Jurkat, Clone E6-1 (cell line): ENCODE measurements at regions not wholly inside any gene's neighbourhood (a gene's known extent, or its start where the extent isn't known, plus 50 kb on each side); places are given as distances from the start of the nearest gene placed in this dataset.
"Not testable (repeated sequence)": the region's sequence is repeated elsewhere in the genome, so short reads cannot be mapped to it uniquely, and the experiment has no call there.

Source experiments
- DNase-seq: peaks from one replicate; pipeline ENCODE4 v3.0.0-alpha.2; 2011; ENCODE audit warnings: low read depth, low spot score
- H3K4me3 ChIP-seq: 2 replicates; pipeline ENCODE4 v1.5.1; 2011; ENCODE audit warnings: mild to moderate bottlenecking, low read length, control low read depth, moderate library complexity

DNA sequence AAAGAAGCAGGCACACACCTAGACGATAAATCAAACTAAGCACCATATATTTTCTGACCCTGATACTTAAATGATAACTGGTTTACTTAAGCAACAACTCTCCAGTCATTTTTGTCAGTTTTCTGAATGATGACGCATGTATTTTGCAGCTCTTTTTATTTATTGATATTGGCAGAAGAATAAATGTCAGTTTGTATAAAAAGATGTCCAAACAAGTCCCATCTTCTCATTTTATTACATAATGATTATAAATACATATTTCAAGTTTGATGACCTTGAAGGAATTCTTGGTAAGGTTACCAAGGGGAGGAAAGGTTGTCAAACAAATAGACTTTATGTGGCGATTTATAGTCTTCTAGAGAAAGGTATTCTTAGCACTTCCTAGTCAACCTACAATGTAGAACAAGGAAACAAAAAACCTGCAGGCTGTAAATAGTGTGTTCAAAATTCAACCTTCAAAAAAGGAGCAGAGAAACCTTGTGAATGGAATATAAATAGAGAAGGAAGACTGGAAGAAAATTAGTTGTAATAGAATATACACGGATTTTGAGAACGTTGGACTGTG lies 190.7 kb downstream of the JRKL start:
- no peak overlapping the region for H3K4me3 ChIP-seq
- no peak for DNase-seq

DNA sequence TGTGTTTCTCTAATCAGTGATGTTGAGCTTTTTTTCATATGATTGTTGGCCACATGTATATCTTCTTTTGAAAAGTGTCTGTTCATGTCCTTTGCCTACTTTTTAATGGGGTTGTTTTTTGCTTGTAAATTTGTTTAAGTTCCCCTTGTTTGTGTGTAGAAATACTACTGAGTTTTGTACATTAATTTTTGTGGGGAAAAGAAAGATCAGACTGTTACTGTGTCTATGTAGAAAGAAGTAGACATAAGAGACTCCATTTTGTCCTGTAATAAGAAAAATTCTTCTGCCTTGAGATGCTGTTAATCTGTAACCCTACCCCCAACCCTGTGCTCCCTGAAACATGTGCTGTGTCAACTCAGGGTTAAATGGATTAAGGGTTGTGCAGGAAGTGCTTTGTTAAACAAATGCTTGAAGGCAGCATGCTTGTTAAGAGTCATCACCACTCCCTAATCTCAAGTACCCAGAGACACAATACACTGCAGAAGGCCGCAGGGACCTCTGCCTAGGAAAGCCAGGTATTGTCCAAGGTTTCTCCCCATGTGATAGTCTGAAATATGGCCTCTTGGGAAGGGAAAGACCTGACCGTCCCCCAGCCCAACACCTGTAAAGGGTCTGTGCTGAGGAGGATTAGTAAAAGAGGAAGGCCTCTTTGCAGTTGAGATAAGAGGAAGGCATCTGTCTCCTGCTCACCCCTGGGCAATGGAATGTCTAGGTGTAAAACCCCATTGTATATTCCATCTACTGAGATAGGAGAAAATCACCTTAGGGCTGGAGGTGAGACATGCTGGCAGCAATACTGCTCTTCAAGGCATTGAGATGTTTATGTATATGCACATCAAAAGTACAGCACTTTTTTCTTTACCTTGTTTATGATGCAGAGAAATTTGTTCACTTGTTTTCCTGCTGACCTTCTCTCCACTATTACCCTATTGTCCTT lies 196.4 kb downstream of the JRKL start:
- H3K4me3 ChIP-seq, DNase-seq: not testable (repeated sequence)

DNA sequence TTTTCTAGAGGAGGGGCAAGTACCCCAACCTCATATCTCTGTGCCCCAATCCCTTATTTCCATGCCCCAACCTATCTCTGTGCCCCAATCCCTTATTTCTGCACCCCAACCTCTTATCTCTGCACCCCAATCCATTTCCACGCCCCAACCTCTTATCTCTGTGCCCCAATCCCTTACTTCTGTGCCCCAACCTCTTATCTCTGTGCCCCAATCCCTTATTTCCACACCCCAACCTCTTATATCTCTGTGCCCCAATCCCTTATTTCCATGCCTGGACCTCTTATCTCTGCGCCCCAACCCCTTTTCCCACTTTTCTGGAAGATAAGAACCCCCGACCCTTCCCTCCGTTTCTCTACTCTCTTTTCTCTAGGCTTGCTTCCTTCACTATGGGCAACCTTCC lies 199.0 kb downstream of the JRKL start:
- not testable (repeated sequence) for H3K4me3 ChIP-seq, DNase-seq

DNA sequence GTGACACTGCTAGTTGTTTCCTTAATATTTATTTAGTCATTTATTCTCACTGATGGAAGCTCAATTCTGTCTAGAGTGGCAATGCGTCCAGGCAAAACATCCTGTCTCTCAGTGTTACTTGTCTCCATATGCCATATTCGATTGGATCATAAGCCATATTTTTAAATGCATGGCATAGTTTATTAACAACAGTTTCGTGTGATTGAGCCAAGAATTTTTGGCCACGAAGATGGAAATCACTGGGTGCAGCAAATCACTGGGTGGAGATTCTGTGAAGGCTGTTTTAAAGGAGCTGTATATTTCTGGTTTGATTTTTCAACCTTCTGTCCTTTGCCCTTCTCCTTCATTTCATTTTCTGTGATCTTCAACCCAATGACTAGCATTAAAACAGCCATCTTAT lies 205.2 kb downstream of the JRKL start:
- no peak for DNase-seq

DNA sequence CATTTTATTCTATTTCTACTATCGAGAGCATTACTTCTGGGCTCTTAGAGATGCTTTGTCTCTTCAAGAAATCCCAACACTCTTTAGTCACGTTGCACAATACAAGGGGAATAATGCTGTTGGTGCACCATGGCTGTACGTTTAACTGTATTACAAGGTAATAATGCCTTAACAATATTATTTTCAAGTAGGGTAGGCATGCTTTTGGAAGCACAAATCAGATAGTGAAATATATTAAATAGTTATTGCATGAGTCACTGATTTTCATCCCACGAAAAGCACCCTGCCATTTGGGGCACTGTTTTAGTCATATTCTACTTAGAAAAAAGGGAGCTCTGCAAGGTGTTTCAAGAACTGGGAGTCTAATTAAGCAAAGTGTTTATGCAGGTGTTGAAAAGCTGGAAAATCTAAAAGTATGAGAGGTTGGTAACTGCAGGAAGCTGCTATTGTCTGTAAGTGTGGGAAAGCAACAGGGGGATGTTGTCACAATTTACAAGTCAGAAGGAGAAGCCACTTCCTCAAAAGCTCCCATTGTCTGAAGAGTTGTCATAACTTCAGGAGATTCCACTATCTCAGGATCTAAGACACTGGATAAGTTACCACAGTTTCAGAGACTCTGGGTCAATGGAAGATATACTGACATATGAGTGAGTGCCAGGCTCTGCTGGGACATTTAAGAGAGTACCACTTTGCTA lies 218.2 kb downstream of the JRKL start:
- no peak overlapping the region for H3K4me3 ChIP-seq
- no peak for DNase-seq

More for the DNA sequence above, 205.2 kb downstream of the JRKL start:
- no peak overlapping the region for H3K4me3 ChIP-seq

DNA sequence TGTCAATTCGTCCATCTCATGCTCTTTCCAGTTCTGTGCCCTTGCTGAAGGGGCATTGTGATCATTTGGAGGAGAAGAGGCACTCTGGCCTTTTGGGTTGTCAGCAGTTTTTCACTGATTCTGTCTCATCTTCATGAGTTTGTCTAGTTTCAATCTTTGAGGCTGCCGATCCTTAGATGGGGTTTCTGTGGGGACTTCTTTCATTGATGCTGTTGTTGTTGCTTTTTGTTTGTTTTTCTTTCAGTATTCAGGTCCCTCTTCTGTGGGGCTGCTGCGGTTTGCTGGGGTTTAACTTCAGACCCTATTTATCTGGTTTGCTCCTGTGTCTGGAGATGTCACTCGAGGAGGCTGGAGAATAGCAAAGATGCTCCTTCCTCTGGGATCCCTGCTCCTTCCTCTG lies 224.3 kb downstream of the JRKL start:
- H3K4me3 ChIP-seq: no peak overlapping the region
- no peak for DNase-seq

DNA sequence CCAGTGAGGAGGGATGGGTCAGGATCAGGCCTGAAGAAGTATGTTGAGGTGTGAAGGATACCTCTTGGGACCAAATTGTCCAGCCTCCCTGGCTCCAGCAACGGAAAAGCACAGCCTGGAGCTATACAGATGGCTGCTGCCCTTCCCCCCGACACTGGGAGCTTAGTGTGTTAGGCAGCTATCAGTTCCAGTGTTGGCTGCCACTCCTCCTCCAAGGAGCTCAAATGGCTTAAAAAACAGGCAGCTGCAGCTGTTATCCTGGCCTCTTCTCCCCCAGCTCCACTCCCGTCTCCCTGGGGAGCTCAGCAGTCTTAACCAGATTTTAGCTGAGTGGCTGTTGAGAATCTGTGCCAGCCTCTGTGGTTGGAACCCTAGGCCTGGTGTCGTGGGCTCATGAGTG lies 225.0 kb downstream of the JRKL start:
- no peak overlapping the region for H3K4me3 ChIP-seq
- no peak for DNase-seq

DNA sequence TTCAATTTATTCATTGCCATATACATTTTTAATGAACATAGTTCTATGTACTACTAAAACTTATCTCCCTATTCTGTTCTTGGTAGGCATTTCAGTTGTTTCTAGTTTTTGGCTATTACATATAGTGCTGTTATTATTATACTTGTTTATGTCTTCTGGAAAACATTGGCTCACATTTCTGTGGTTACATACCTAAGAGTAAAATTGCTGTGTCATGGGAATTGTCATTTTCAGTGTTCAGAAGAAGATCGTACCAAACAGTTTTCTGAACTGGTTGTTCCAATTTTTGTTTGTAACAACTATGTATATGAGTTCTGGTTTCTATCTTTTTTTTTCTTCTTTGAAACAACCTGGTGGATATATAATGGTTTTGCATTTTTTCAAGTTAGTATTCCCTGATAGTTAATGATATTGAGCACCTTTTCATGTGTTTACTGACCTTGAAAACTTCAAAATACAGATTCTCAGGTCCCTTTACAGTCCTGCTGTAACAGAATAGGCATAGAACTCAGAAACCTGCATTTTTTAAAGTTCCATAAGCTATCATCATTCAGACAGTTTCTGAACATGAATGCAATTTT lies 230.7 kb downstream of the JRKL start:
- no peak overlapping the region for H3K4me3 ChIP-seq
- no peak for DNase-seq

DNA sequence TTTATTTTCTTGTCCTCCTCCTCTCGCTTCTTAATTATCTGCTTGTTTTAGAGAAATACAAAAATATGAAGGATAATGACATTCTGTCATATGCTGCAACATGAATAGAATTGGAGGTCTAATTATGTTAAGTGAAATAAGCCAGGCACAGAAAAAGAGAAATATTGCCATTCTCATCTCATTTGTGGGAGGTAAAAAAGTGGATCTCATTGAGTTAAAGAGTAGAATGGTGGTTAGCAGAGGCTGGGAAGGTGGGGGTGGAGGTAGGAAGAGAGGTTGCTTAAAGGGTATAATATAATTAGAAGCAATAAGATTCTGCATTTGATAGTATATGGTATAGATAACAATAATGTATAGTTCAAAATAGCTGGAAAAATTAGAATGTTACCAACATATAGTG lies 231.3 kb downstream of the JRKL start:
- no peak overlapping the region for H3K4me3 ChIP-seq
- no peak for DNase-seq

DNA sequence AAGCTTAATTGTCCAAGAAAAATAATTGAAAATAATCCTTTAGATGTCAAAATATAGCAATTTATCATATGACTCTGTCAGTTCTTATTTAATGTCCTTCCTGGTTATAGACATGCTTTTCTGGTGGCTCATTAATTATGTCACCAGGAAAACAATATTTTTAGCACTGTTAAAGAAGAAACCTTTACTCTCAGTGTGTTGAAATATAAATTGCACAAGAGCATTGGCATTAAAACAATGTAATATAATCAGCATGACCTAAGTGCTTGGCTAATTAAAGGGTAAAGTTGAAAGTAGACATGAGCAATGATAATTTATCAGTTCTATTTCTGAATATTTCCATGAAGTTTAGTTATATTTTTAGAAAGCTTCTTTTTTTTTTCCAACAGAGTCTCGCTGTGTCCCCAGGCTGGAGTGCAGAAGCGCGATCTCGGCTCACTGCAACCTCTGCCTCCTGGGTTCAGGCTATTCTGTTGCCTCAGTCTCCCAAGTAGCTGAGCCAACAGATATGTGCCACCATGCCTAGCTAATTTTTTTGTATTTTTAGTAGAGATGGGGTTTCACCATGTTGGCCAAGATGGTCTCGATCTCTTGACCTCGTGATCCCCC lies 232.3 kb downstream of the JRKL start:
- no peak for DNase-seq
- H3K4me3 ChIP-seq: no peak overlapping the region

DNA sequence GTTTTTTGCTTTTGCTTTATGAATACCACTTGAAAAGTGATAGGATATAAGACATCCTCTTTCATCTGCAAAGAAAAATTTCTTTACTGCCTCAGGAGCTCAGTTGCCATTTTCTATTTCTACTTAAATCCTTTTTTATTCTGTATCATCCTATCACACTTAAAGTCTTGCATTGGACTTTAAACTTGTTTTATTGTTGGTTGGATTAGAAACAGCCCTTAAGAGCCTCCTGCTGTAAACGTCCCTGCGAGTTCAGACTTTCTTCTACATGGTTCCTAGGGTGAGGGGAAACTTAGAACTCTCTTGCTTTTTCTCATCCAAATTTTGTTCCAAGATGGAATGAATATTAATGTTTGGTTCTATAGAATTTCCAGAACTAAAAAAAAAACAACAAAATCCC lies 234.3 kb downstream of the JRKL start:
- no peak overlapping the region for H3K4me3 ChIP-seq
- DNase-seq: no peak

DNA sequence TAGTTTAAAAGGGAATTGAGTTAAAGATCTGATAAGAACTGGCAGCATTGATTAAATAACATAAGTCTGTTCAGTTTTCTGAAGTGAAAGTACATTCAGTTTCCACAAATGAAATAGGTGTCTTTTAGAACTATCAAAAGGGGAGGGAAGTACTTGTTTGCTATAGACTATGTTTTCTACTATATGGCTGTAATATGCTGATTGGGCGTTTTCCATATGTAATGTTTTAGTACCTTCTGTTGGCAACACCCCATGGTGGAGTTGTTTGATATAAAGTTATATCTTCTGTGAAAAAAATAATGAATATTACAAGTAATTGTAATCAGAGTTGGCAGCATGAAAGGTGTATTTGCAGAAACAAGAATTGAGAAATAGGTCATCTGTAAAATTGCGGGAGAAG lies 237.6 kb downstream of the JRKL start:
- no peak overlapping the region for H3K4me3 ChIP-seq
- no peak for DNase-seq

DNA sequence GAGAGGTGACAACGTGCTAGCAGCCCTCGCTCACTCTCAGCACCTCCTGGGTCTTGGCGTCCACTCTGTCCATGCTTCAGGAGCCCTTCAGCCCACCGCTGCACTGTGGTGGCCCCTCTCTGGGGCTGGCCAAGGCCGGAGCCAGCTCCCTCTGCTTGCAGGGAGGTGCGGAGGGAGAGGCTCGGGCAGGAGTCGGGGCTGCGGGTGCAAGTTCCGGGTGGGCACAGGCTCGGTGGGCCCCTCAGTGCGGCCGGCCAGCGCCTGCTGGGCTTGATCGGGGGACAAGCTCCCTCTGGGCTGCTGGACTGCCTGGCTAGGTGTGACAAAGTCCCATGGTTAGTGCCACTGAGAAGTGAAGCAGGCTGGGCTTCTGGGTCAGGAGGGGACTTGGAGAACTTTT lies 245.8 kb downstream of the JRKL start:
- DNase-seq: no peak

DNA sequence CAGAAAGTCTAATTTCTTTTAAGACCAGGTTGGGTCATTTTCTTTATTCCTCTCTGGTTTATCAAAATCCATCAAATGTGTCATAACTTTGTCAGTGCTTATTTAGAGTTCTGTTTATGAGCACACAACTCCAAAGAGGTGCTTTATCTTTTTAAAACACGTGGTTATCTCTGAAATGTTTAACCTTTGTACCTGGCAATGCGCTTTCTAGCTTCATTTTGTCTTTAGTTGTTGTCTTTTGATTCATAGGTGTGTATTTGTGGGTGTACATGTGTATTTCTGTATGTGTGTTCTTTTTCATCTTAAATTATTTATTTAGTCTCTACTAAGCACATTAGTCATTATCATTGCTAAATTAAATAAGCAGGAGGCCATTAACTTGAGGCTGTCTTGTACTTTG lies 251.4 kb downstream of the JRKL start:
- no peak overlapping the region for H3K4me3 ChIP-seq
- no peak for DNase-seq

More for the DNA sequence above, 245.8 kb downstream of the JRKL start:
- H3K4me3 ChIP-seq: no peak overlapping the region

DNA sequence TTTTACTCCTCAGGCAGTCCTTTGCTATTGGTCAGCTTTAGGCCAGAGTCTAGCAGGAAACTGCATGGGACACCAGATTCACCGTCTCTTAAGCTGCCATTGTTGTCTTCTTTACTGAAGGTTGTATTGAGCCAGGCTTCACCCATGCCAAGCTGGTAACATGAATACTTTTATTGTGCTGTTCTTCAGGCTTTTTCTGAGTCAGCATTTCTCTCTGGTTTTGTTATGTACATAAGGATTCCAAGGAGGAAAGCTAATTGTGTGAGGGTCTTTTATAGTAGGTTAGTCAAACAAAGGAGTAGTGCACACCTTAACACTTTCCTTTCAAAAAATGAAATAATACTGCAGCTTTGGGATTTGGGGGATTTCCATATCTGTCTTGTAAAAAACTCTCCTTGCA lies 252.8 kb downstream of the JRKL start:
- no peak overlapping the region for H3K4me3 ChIP-seq
- no peak for DNase-seq

DNA sequence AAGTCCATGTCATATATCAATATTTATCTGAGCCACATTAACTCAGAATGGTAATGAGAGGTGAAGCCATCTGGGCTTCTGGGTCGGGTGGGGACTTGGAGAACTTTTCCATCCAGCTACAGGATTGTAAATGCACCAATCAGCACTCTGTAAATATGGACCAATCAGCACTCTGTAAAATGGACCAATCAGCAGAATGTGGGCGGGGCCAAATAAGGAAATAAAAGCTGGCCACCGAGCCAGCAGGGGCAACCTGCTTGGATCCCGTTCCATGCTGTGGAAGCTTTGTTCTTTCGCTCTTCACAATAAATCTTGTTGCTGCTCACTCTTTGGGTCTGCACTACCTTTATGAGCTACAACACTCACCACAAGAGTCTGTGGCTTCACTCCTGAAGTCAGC lies 253.4 kb downstream of the JRKL start:
- no peak overlapping the region for H3K4me3 ChIP-seq
- no peak for DNase-seq

DNA sequence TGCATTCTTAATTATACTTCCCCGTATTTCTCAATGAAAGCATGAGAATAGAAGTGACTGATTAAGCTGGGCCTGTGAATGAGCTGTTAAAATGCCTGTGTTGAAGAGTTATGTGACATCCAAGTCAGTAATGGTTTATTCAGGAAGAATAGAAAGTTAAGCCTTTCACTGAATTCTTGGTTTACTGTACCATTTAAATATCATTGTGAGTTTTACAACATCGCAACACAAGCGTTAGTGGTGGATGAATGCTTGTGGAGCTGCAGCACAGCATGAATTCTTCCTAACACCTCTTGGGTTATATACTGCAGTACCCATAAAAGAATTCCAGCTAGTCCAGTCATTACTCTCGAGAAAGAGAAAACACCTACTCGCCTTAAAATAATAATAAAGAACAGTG lies 257.8 kb downstream of the JRKL start:
- no peak overlapping the region for H3K4me3 ChIP-seq
- no peak for DNase-seq

DNA sequence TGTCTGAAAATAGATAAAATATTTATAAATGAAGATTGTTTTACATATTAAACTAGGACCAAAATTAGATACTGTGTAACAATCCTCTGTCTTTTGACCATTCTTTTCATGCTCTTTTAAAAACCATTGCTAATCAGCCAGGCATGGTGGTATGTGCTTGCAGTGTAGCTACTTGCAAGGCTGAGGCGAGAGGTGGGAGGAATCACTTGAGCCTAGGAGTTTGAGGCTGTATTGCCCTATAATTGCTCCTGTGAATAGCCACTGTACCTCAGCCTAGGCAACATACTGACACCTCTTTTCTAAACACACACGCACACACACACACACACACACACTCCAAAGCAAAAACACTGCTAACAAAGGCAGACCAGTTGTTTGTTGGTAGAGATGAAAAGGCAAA lies 259.2 kb downstream of the JRKL start:
- H3K4me3 ChIP-seq: no peak overlapping the region
- no peak for DNase-seq

DNA sequence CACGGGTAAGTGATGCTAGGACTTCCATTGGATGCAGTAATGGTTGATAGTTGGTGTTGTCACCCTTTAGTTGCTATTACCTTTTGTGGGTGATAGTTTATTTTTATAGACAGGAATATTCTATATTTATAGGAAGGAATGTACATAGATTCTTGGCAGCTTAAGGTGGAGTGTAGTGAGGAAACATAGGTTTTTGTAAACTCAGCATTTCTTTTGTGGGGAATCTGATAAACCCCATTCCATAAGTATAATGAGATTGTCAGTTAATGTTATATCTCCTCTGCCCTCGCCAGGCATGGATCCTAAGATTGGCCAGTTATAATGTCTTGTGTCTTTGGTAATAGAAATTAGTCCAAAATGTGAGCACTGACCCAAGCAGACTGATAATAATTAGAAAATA lies 262.7 kb downstream of the JRKL start:
- DNase-seq: no peak
- H3K4me3 ChIP-seq: no peak overlapping the region

DNA sequence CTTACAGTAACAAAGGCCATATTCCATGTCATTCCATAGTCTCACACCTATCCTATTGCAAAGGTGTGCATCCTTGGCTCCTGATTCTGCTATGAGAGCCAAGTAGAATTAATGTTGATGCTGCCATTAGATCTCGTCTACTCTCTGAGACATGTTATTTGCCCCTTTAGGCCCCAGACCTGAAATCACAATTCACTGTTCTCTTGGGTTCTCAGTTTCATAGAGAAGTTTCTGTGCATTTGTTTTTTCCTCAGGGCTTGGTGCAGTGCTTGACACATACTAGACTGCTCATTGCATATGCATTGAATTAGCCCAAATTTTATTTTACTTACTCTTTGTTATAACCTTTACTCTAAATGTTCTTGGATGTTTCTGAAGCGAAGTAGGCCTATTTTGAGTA lies 265.7 kb downstream of the JRKL start:
- H3K4me3 ChIP-seq: no peak overlapping the region
- DNase-seq: no peak
